ENCODE measurements at regions not wholly inside any gene's neighbourhood (a gene's known extent, or its start where the extent isn't known, plus 50 kb on each side); places are given as distances from the start of the nearest gene placed in this dataset.

DNA sequence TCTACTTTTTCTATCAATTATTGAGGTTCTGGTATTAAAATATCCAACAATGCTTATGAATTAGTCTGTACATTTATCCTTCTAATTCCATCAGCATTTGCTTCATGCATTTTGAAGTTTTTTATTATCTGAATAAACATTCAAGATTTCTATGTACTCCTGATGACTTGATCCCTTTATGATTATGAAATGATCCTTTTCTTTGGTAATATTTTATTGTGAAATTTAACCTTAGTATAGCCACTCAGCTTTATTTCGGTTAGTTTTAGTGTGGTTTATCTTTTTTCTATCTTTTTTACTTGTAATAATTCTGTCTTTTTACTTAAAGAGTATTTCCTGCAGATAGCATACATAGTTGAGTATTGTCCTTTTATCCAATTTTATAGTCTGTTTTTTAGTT is 106.6 kb downstream of the SNAPC1 start:
- no peaks in the 10 kb centered on the region for H3K4me1 ChIP-seq (ENCODE audit: control insufficient read depth in 4 of 4, insufficient read depth in 4 of 4, low read length in 3 of 4)
- H3K27me3 ChIP-seq (ENCODE audit: control insufficient read depth in 4 of 4, insufficient read depth in 4 of 4, low read length in 3 of 4): no peaks in the 10 kb centered on the region
- no peak overlapping the region for H3K9ac ChIP-seq (ENCODE audit: low read depth in 1 of 2, low read length in 2 of 2)
- no peak for TF ChIP-seq GABPA (IDR thresholded peaks at IDR 0.05 in 1 of 2, conservative IDR thresholded peaks at IDR 0.05 in 1 of 2)
- no peak for TF ChIP-seq YY1 (IDR thresholded peaks at IDR 0.05)
- no peak for TF ChIP-seq RXRA (IDR thresholded peaks at IDR 0.05)
- TF ChIP-seq, protein P1, sequence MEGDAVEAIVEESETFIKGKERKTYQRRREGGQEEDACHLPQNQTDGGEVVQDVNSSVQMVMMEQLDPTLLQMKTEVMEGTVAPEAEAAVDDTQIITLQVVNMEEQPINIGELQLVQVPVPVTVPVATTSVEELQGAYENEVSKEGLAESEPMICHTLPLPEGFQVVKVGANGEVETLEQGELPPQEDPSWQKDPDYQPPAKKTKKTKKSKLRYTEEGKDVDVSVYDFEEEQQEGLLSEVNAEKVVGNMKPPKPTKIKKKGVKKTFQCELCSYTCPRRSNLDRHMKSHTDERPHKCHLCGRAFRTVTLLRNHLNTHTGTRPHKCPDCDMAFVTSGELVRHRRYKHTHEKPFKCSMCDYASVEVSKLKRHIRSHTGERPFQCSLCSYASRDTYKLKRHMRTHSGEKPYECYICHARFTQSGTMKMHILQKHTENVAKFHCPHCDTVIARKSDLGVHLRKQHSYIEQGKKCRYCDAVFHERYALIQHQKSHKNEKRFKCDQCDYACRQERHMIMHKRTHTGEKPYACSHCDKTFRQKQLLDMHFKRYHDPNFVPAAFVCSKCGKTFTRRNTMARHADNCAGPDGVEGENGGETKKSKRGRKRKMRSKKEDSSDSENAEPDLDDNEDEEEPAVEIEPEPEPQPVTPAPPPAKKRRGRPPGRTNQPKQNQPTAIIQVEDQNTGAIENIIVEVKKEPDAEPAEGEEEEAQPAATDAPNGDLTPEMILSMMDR (IDR thresholded peaks at IDR 0.05; ENCODE audit: low read depth, low read length, missing input control): no peak
- no peak for TF ChIP-seq HNF4G (IDR thresholded peaks at IDR 0.05)
- TF ChIP-seq FOXA1 (IDR thresholded peaks at IDR 0.05): no peak
- TF ChIP-seq TAF1 (conservative IDR thresholded peaks at IDR 0.05): no peak
- TF ChIP-seq, protein P2, sequence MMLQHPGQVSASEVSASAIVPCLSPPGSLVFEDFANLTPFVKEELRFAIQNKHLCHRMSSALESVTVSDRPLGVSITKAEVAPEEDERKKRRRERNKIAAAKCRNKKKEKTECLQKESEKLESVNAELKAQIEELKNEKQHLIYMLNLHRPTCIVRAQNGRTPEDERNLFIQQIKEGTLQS (IDR thresholded peaks at IDR 0.05): no peak
- TF ChIP-seq SP1 (IDR thresholded peaks at IDR 0.05): no peak
- TF ChIP-seq, protein P3, sequence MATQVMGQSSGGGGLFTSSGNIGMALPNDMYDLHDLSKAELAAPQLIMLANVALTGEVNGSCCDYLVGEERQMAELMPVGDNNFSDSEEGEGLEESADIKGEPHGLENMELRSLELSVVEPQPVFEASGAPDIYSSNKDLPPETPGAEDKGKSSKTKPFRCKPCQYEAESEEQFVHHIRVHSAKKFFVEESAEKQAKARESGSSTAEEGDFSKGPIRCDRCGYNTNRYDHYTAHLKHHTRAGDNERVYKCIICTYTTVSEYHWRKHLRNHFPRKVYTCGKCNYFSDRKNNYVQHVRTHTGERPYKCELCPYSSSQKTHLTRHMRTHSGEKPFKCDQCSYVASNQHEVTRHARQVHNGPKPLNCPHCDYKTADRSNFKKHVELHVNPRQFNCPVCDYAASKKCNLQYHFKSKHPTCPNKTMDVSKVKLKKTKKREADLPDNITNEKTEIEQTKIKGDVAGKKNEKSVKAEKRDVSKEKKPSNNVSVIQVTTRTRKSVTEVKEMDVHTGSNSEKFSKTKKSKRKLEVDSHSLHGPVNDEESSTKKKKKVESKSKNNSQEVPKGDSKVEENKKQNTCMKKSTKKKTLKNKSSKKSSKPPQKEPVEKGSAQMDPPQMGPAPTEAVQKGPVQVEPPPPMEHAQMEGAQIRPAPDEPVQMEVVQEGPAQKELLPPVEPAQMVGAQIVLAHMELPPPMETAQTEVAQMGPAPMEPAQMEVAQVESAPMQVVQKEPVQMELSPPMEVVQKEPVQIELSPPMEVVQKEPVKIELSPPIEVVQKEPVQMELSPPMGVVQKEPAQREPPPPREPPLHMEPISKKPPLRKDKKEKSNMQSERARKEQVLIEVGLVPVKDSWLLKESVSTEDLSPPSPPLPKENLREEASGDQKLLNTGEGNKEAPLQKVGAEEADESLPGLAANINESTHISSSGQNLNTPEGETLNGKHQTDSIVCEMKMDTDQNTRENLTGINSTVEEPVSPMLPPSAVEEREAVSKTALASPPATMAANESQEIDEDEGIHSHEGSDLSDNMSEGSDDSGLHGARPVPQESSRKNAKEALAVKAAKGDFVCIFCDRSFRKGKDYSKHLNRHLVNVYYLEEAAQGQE (IDR thresholded peaks at IDR 0.05): no peak
- TF ChIP-seq MAX (IDR thresholded peaks at IDR 0.05): no peak
- TF ChIP-seq HNF4A (conservative IDR thresholded peaks at IDR 0.05): no peak
- no peak for TF ChIP-seq FOXA2 (IDR thresholded peaks at IDR 0.05)
- no peak for TF ChIP-seq EGR1 (IDR thresholded peaks at IDR 0.05; ENCODE audit: low read depth in 2 of 2)
- no peak for TF ChIP-seq RAD21 (IDR thresholded peaks at IDR 0.05)
- no peak for TF ChIP-seq ZBTB33 (IDR thresholded peaks at IDR 0.05)
- TF ChIP-seq NR2F2 (IDR thresholded peaks at IDR 0.05): no peak
- no peak for TF ChIP-seq JUND (IDR thresholded peaks at IDR 0.05)
- no peaks in the 10 kb centered on the region for H3K36me3 ChIP-seq (ENCODE audit: control insufficient read depth in 4 of 4, insufficient read depth in 3 of 4, low read depth in 1 of 4, low read length in 3 of 4)
- H3K9me3 ChIP-seq (ENCODE audit: control insufficient read depth in 4 of 4, low read length in 3 of 4): peaks cover 0 to 4% (median 0%) of the 10 kb centered on the region in 4 donors
- no peak overlapping the region for H3K4me3 ChIP-seq (ENCODE audit: low read depth in 1 of 3, low read length in 3 of 3)
- 73% methylated on average over 1 of the region's 1 CpG for WGBS
- no peak overlapping the region for H3K27ac ChIP-seq (ENCODE audit: low read depth in 1 of 2, low read length in 2 of 2)
- DNase-seq (ENCODE audit: low spot score): no peak
